HG03097 (cell line): ENCODE measurements at regions not wholly inside any gene's neighbourhood (a gene's known extent, or its start where the extent isn't known, plus 50 kb on each side); places are given as distances from the start of the nearest gene placed in this dataset.
A peak's percentile ranks its signal among the peaks of the same experiment; 100 is the strongest.

Experiments
- ATAC-seq: cut with Tn5 transposase; IDR thresholded peaks from one replicate; pipeline ENCODE4 v1.9.1; 2021; ENCODE audit not compliant: unreplicated experiment, low FRiP score

- ATAC-seq: no peak
These were observed 1106.2 kb downstream of the XPNPEP1 start for GRCh38 chr10:108817135-108817534.

DNA sequence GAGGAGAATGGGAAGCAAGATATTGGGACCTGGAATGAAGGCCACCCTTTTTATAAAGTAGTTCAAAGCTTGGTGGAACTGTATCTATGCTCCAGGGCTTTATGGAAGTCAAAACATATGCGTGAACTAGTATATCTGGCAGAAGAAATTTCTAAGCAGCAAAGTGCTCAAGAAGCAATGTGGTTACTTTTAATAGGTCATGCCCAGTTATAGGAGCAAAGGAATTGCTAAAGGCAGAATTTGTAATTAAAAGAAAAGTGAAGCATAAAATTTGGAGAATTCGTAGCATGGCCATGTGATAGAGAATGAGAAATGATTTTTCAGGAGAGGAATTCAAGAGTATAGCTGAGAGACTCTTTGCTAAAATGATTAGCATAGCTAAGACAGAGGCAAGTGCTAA lies 1110.4 kb downstream of the XPNPEP1 start:
- no peak for ATAC-seq

- ATAC-seq: no peak
These were observed 1111.0 kb downstream of the XPNPEP1 start for GRCh38 chr10:108812296-108812695.

GRCh38 chr10:108808228-108808627 lies 1115.1 kb downstream of the XPNPEP1 start:
- no peak for ATAC-seq

- no peak for ATAC-seq
These were observed 1121.4 kb downstream of the XPNPEP1 start for GRCh38 chr10:108801775-108802517.

DNA sequence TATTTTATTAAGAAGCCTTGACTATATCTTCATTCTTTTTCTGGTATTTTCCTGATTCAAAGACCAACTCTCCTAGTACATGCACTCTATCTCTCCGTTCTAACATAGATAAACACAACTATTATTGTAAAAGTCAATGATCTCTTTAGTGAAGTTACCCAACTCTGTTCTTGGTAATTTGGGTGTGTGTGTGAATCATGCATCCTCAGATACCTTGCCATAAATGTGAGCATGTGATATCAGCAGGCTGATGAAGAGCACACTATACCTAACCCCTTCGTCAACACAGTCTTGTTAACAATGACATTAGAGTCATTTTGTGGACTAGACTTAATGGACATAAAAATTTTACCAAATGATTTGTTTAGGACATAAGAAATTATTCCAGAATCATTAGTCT lies 1122.1 kb downstream of the XPNPEP1 start:
- no peak for ATAC-seq

DNA sequence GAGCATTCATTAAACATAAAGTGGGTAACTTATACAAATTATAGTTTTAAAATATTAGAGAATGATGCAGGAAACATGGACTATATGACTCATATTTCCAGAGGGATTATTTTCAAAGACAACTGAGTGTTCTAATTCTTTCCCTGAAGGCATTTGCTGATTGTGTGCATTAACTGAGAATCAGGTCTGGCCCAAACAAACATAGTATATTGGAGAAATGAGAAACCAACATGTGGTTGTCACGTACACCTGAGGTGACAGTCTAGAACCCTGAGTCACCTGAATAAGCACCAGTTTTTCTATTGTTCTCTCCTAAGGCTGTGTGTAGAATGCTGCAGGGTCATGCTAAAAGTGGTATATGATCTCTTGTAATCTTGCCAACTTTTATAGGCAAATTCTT lies 1125.7 kb downstream of the XPNPEP1 start:
- no peak for ATAC-seq

- ATAC-seq: no peak
These were observed 1131.4 kb downstream of the XPNPEP1 start for GRCh38 chr10:108791794-108792474.

GRCh38 chr10:108791030-108791429 lies 1132.3 kb downstream of the XPNPEP1 start:
- ATAC-seq: no peak

DNA sequence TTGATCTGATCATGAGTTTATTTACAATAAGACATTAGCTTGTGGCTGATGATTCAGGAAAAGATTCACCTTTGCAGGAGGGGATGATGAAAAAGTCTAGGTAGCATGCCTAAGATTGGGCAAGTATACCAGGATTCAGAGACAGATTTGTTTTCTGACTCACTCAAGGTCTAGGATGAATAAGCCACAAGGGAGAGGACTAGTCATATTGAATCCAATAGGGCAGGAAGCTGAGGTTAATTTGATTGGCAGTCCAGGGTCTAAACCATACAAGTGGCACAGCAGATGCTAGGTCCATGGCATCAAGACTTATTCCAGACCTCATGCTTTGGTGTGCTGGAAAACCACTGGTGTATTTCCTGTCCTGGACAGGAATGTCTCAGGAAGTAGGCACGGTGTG lies 1133.4 kb downstream of the XPNPEP1 start:
- ATAC-seq: peak; percentile 96

DNA sequence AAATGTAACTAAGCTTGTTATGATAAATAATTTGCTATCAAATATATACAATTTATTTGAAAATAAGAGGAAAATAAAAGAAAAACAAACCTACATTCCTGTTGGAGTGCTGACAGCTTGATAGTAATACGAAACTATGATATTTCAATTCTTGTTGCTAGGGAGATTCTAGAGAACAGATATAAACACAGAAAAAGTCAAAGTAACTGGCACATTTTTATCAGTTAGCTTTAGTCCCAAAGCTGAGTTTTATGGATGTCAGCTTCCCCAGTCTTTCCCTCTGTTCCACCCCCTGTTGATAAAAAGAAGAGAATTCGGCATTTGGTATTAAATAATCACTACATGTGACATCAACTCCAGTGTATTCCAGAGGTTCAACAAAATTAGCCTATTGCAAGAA lies 1134.0 kb downstream of the XPNPEP1 start:
- no peak for ATAC-seq

DNA sequence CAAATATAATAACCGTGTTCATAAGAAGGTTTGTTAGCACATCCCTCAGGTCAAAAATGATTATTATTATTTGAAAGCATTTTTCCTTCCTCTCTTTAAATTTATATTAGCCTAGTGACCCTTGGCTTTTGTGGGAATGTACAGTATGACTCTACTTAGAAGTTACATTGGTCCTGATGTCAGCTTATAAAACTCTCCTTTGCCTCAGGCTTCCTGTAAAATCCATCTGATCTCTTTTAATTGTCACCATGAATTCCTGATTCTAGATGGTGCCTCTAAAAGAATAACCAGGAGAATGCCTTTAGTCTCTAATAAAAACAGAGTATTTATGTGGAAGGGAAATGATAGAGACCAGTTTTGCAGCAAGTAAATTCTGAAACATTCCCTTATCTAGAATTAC lies 1134.4 kb downstream of the XPNPEP1 start:
- ATAC-seq: no peak

GRCh38 chr10:108787932-108788331 lies 1135.4 kb downstream of the XPNPEP1 start:
- ATAC-seq: no peak

GRCh38 chr10:108785011-108785410 lies 1138.3 kb downstream of the XPNPEP1 start:
- ATAC-seq: no peak

DNA sequence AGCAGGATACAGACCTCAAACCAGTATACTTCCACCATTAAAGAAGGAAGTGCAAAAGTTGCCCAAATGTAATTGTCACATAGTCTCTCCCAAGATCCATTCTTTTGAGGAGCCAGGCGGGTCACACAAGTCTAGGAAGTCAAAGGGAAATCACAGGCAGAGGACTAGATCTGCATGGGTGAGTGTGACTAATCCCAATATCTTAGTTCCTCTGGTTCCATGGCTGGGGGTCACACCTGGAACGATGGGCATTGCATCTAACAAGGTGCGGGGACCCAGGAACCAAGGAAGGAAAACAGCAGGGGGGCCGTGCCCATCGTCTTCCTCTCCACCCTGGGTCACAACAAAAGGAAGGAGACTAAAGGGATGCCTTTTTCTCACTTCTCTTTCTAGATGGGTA lies 1138.8 kb downstream of the XPNPEP1 start:
- ATAC-seq: no peak

GRCh38 chr10:108783897-108784296 lies 1139.4 kb downstream of the XPNPEP1 start:
- ATAC-seq: no peak

GRCh38 chr10:108782411-108782810 lies 1140.9 kb downstream of the XPNPEP1 start:
- no peak for ATAC-seq

GRCh38 chr10:108779501-108779900 lies 1143.8 kb downstream of the XPNPEP1 start:
- no peak for ATAC-seq

DNA sequence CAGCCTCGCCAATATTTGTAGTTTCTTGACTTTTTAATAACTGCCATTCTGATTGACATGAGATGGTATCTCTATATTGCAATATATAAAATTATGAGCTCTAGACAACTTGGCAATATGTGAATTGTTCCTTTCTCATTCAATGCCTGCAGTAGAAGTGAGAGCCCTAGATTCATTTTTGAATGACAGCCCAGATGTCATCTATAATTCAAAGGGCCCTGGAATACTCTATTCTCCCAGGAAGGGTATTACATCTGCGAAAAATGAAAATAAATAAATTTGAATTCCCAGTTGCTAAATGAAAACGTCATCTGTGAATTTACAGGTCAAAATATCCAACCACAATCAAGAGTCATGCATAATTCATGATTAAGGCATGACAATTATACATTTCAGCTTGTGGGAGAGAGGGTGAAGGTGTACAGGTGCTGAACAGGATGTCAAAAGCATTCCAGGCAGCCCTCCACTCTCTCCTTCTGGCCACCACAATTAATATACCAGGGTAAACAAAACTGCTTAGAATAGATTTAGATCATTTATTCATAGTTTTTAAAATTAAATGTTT lies 1147.3 kb downstream of the XPNPEP1 start:
- ATAC-seq: no peak

GRCh38 chr10:108771106-108771505 lies 1152.2 kb downstream of the XPNPEP1 start:
- no peak for ATAC-seq

DNA sequence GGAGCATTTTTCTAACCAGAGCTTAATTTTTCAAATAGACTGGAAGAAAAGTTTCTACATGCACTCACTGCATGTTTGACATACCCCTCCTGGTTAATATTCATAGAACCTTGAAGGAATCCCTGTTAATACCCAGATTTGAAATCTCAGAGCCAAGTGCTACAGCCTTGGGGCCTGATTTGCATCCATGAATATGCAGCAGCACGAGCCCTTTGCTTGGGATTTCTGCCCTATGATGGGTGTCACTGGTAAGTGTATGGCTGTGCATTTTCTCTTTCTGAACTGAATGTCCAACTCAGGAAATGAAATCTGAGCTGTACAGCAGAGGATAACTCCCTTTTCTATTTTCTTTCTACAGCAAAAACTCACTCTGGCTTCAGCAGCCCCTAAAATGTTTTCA lies 1157.5 kb downstream of the XPNPEP1 start:
- no peak for ATAC-seq

DNA sequence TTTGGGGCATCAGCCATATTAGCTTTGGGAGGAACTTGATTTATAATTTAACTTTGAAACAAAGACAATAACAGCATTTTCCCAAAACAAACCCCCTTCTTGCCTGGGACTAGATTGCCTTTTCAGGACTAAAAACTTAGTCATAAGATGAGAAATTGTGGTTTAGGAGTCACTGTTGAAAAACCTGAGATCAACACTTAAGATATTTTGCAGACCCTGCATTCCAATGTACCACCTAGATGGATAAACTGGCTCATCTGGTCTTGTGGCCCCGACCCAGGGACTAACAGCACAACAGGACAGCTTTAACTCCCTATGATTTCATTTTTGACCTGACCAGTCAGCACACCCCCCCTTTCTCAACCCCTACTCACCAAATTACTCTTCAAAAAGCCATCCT lies 1165.4 kb downstream of the XPNPEP1 start:
- no peak for ATAC-seq
